ENCODE measurements at regions not wholly inside any gene's neighbourhood (a gene's known extent, or its start where the extent isn't known, plus 50 kb on each side); places are given as distances from the start of the nearest gene placed in this dataset.
"Not testable (repeated sequence)": the region's sequence is repeated elsewhere in the genome, so short reads cannot be mapped to it uniquely, and the experiment has no call there.

GRCh38 chr6:116982401-116982800 is 105.4 kb downstream of the RFX6 start:
- peak; percentile 99 for FAIRE-seq

GRCh38 chr6:116983375-116983774 is 106.3 kb downstream of the RFX6 start:
- FAIRE-seq = no peak

GRCh38 chr6:116986819-116987218 is 109.8 kb downstream of the RFX6 start:
- no peak for FAIRE-seq

GRCh38 chr6:116990679-116991078 is 113.6 kb downstream of the RFX6 start:
- FAIRE-seq = no peak

GRCh38 chr6:116992546-116992945 is 115.5 kb downstream of the RFX6 start:
- no peak for FAIRE-seq

GRCh38 chr6:116994447-116994846 is 117.4 kb downstream of the RFX6 start:
- FAIRE-seq = no peak

- no peak for FAIRE-seq
Observed at GRCh38 chr6:116996842-116997241, 119.8 kb downstream of the RFX6 start.

- FAIRE-seq = no peak
Observed at GRCh38 chr6:116997496-116997895, 120.5 kb downstream of the RFX6 start.

GRCh38 chr6:117007659-117008058 is 130.6 kb downstream of the RFX6 start:
- FAIRE-seq = no peak

GRCh38 chr6:117008618-117009017 is 131.6 kb downstream of the RFX6 start:
- no peak for FAIRE-seq

GRCh38 chr6:117014641-117015473 is 137.8 kb downstream of the RFX6 start:
- not testable (repeated sequence) for FAIRE-seq

GRCh38 chr6:117015474-117015804 is 138.4 kb downstream of the RFX6 start:
- FAIRE-seq = not testable (repeated sequence)

- FAIRE-seq = no peak
Observed at GRCh38 chr6:117018771-117019170, 141.7 kb downstream of the RFX6 start.

GRCh38 chr6:117022774-117023173 is 145.7 kb downstream of the RFX6 start:
- FAIRE-seq = no peak

- FAIRE-seq = no peak
Observed at GRCh38 chr6:117025310-117025709, 148.3 kb downstream of the RFX6 start.

GRCh38 chr6:117028256-117028655 is 151.2 kb downstream of the RFX6 start:
- no peak for FAIRE-seq

- no peak for FAIRE-seq
Observed at GRCh38 chr6:117034547-117034946, 157.5 kb downstream of the RFX6 start.

- no peak for FAIRE-seq
Observed at GRCh38 chr6:117034971-117035370, 157.9 kb downstream of the RFX6 start.

GRCh38 chr6:117050301-117050700 is 173.3 kb downstream of the RFX6 start:
- FAIRE-seq = no peak

- no peak for FAIRE-seq
Observed at GRCh38 chr6:117072134-117072533, 193.2 kb upstream of the VGLL2 start.

- no peak for FAIRE-seq
Observed at GRCh38 chr6:117072781-117073180, 192.6 kb upstream of the VGLL2 start.

GRCh38 chr6:117074672-117075071 is 190.7 kb upstream of the VGLL2 start:
- no peak for FAIRE-seq

GRCh38 chr6:117075218-117075617 is 190.1 kb upstream of the VGLL2 start:
- FAIRE-seq = no peak

- no peak for FAIRE-seq
Observed at GRCh38 chr6:117076076-117076475, 189.3 kb upstream of the VGLL2 start.

- FAIRE-seq = no peak
Observed at GRCh38 chr6:117077300-117077699, 188.1 kb upstream of the VGLL2 start.
